GM12878 (cell line): ENCODE measurements at regions not wholly inside any gene's neighbourhood (a gene's known extent, or its start where the extent isn't known, plus 50 kb on each side); places are given as distances from the start of the nearest gene placed in this dataset.

Source experiments
- ATAC-seq: fragments of 200-7000 bp; cut with Tn5 transposase; 3 replicates; pipeline ENCODE4 v1.9.1; 2020; ENCODE audit warnings: mild to moderate bottlenecking, moderate library complexity
- BruUV-seq: library from RNA; stranded (reverse); fragments of 400-500 nt; replicated peaks from 2 replicates; lab custom pipeline; 2021; lab: Mats Ljungman, UMichigan
- CTCF ChIA-PET: fragments of 300-600 bp; sonication (Branson Sonifier 250); formaldehyde crosslinking; extraction: SDS; loops from one replicate; lab custom pipeline; 2021; ENCODE audit warnings: inconsistent platforms; lab: Yijun Ruan, JAX
- POLR2A ChIA-PET: fragments of 350-600 bp; formaldehyde crosslinking; extraction: SDS; loops from one replicate; lab custom pipeline; 2021; ENCODE audit warnings: inconsistent platforms; lab: Charles Lee
- RAD21 ChIA-PET: fragments of 300-600 bp; sonication (Branson Sonifier 250); formaldehyde crosslinking; loops from one replicate; lab custom pipeline; 2023; ENCODE audit warnings: antibody characterized with exemption; ENCODE audit not compliant: unreplicated experiment; lab: Charles Lee
- SMC1A ChIA-PET: fragments of 300-600 bp; sonication (Branson Sonifier 250); formaldehyde crosslinking; loops from one replicate; lab custom pipeline; 2023; ENCODE audit not compliant: unreplicated experiment, uncharacterized antibody; lab: Charles Lee
- DNase-seq: peaks from one replicate; pipeline ENCODE4 v3.0.0-alpha.2; 2011; ENCODE audit warnings: low read depth, low spot score
- FAIRE-seq: peaks from 3 replicates; lab custom pipeline; 2011; peaks lifted over from hg19 to GRCh38; lab: Jason Lieb, UNC
- H2AFZ ChIP-seq: 2 replicates; pipeline ENCODE4 v1.6.0; 2011; ENCODE audit warnings: low read depth, low read length, control low read depth; ENCODE audit not compliant: control insufficient read depth
- H3K27ac ChIP-seq: 2 replicates; pipeline ENCODE4 v1.5.1; 2011; ENCODE audit warnings: control low read depth; ENCODE audit not compliant: control insufficient read depth, insufficient read depth
- H3K27me3 ChIP-seq, 2 experiments: replicated peaks in 1 of 2; 2 replicates each; pipeline versions ENCODE4 v1.6.0 to v1.6.1; 2011; ENCODE audit warnings: low read length in 1 of 2; ENCODE audit not compliant: control insufficient read depth in 2 of 2, insufficient read depth in 2 of 2
- H3K36me3 ChIP-seq, 2 experiments: 2 replicates each; pipeline ENCODE4 v1.5.1; 2011; ENCODE audit warnings: low read length in 1 of 2; ENCODE audit not compliant: control insufficient read depth in 2 of 2, insufficient read depth in 2 of 2
- H3K4me1 ChIP-seq: 2 replicates; pipeline ENCODE4 v1.6.1; 2011; ENCODE audit warnings: mild to moderate bottlenecking, low read length, moderate library complexity, mixed read lengths; ENCODE audit not compliant: control insufficient read depth, insufficient read depth
- H3K4me2 ChIP-seq: 2 replicates; pipeline ENCODE4 v1.6.0; 2011; ENCODE audit warnings: control low read depth; ENCODE audit not compliant: control insufficient read depth, insufficient read depth
- H3K4me3 ChIP-seq: fragments of 200-600 bp; sonication (generic); 2 replicates; pipeline ENCODE4 v1.5.1; 2016
- H3K79me2 ChIP-seq: 2 replicates; pipeline ENCODE4 v1.6.0; 2011; ENCODE audit warnings: low read length; ENCODE audit not compliant: control insufficient read depth, insufficient read depth
- H3K9ac ChIP-seq: 2 replicates; pipeline ENCODE4 v1.8.0; 2011; ENCODE audit warnings: low read length, control low read depth, mixed read lengths; ENCODE audit not compliant: control insufficient read depth, insufficient read depth
- H3K9me3 ChIP-seq: replicated peaks from 3 replicates; pipeline ENCODE4 v1.5.1; 2011; ENCODE audit warnings: mild to moderate bottlenecking, low read length; ENCODE audit not compliant: control insufficient read depth, insufficient read depth
- H4K20me1 ChIP-seq: 2 replicates; pipeline ENCODE4 v1.6.0; 2011; ENCODE audit not compliant: control insufficient read depth, insufficient read depth
- PAX5 ChIP-seq: IDR thresholded peaks from 2 replicates; pipeline ENCODE4 v1.6.1; 2011; ENCODE audit warnings: low read depth, low read length, borderline replicate concordance
- SMARCA5 ChIP-seq: fragments of 450-650 bp; IDR thresholded peaks from 2 replicates; pipeline ENCODE4 v1.6.1; 2017; ENCODE audit warnings: mild to moderate bottlenecking
- TCF12 ChIP-seq: IDR thresholded peaks from 2 replicates; pipeline ENCODE4 v1.6.1; 2011; ENCODE audit warnings: low read depth, mild to moderate bottlenecking, low read length
- ZBED1 ChIP-seq: IDR thresholded peaks from 2 replicates; pipeline ENCODE4 v1.6.1; 2016; ENCODE audit warnings: borderline replicate concordance
- ZBTB4 ChIP-seq: fragments of 450-650 bp; formaldehyde crosslinking; IDR thresholded peaks from 2 replicates; pipeline ENCODE4 v1.4.0; 2022; ENCODE audit warnings: mild to moderate bottlenecking, moderate library complexity
- WGBS: methylation state at CpG from one replicate; pipeline ENCODE4 v1.1.6; 2016; ENCODE audit warnings: low lambda C conversion rate; ENCODE audit not compliant: insufficient replicate concordance, insufficient coverage; ENCODE audit errors: missing lambda C conversion rate; 5-methylcytosine and 5-hydroxymethylcytosine counted together
- in situ Hi-C: fragments of 300-500 bp; cut with MboI; formaldehyde crosslinking; loops from 9 replicates; pipeline ENCODE4 v1.14.3; 2018; ENCODE audit warnings: mixed read lengths
- intact Hi-C: fragments of 100-400 bp; cut with micrococcal nuclease; formaldehyde crosslinking; loops from one replicate; pipeline ENCODE4 v1.14.2; 2022; ENCODE audit not compliant: unreplicated experiment
- TF ChIP-seq, protein P1 (sequence below): fragments of 450-650 bp; IDR thresholded peaks from 2 replicates; pipeline ENCODE4 v1.6.1; 2018; ENCODE audit warnings: borderline replicate concordance, mild to moderate bottlenecking; ENCODE audit not compliant: partially characterized antibody

DNA sequence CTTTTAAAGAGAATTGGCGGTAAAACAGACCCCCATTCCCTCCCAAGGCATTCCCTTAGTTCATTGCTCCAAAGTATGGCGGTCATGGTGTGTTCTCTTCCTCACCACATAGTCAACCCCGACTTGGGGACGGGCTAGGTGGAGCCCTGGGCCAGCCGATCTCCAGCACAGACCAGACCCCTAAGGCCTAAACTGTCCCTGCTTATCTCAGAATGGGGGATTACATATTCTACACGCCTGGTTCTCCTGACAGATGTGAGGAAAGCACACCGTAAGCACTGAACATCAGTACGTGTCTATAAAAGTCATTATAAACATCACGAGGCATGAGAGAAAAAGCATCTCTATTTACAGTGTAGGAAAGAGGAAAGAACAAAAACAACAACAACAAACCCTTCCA lies 244.5 kb upstream of the STT3B start:
- no peak for FAIRE-seq
- TF ChIP-seq SMARCA5 (no peak), TCF12 (no peak), PAX5 (no peak), ZBED1 (no peak), ZBTB4 (CRISPR knock-in tag) (no peak)
- TF ChIP-seq, protein P1, sequence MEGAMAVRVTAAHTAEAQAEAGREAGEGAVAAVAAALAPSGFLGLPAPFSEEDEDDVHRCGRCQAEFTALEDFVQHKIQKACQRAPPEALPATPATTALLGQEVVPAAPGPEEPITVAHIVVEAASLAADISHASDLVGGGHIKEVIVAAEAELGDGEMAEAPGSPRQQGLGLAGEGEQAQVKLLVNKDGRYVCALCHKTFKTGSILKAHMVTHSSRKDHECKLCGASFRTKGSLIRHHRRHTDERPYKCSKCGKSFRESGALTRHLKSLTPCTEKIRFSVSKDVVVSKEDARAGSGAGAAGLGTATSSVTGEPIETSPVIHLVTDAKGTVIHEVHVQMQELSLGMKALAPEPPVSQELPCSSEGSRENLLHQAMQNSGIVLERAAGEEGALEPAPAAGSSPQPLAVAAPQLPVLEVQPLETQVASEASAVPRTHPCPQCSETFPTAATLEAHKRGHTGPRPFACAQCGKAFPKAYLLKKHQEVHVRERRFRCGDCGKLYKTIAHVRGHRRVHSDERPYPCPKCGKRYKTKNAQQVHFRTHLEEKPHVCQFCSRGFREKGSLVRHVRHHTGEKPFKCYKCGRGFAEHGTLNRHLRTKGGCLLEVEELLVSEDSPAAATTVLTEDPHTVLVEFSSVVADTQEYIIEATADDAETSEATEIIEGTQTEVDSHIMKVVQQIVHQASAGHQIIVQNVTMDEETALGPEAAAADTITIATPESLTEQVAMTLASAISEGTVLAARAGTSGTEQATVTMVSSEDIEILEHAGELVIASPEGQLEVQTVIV = no peak
- no peak for DNase-seq
- no peaks in the 10 kb centered on the region for H3K27me3 ChIP-seq
- ChIA-PET SMC1A (interaction anchor here (1.5 kb wide), 1 partner anchor 173 kb away, joined by 3 read pairs; no protein-coding TSS in a partner anchor), CTCF (interaction anchor here (0.6 kb wide), 1 partner anchor 87 kb away, joined by 3 read pairs; no protein-coding TSS in a partner anchor), POLR2A (interaction anchor here (0.9 kb wide), 1 partner anchor 9 kb away, joined by 4 read pairs; no protein-coding TSS in a partner anchor), RAD21 (no interaction called here)
- no peak for ATAC-seq
- no TSS peak for BruUV-seq
- no peaks in the 10 kb centered on the region for H4K20me1 ChIP-seq
- H3K9me3 ChIP-seq = no peaks in the 10 kb centered on the region
- WGBS = 59% methylated on average over 9 of the region's 9 CpGs
- no peak overlapping the region for H3K4me3 ChIP-seq
- H2AFZ ChIP-seq = no peak overlapping the region
- in situ Hi-C loops (no loop called here), intact Hi-C loops (no loop called here)
- H3K4me2 ChIP-seq = no peak overlapping the region
- H3K4me1 ChIP-seq = no peaks in the 10 kb centered on the region
- H3K36me3 ChIP-seq = no peaks in the 10 kb centered on the region
- H3K9ac ChIP-seq = no peak overlapping the region
- no peaks in the 10 kb centered on the region for H3K79me2 ChIP-seq
- no peak overlapping the region for H3K27ac ChIP-seq
